ENCODE measurements at regions not wholly inside any gene's neighbourhood (a gene's known extent, or its start where the extent isn't known, plus 50 kb on each side); places are given as distances from the start of the nearest gene placed in this dataset.

- TF ChIP-seq ELK4 (IDR thresholded peaks at IDR 0.05; ENCODE audit: borderline replicate concordance, low read depth, low read length): no peak
- TF ChIP-seq ZNF707 (tag by site-specific recombination; IDR thresholded peaks at IDR 0.05): no peak
- TF ChIP-seq ZNF76 (tag by site-specific recombination; IDR thresholded peaks at IDR 0.05; ENCODE audit: borderline replicate concordance, low read depth): no peak
- TF ChIP-seq ZNF677 (tag by site-specific recombination; IDR thresholded peaks at IDR 0.05): no peak
These were observed 393.5 kb upstream of the ADARB2 start (continued) for GRCh38 chr10:2130705-2131305.

- H3K9me3 ChIP-seq (ENCODE audit: control insufficient read depth, insufficient read depth, low read depth, low read length): no peaks in the 10 kb centered on the region
- TF ChIP-seq ZNF362 (tag by site-specific recombination; IDR thresholded peaks at IDR 0.05) (no peak), ZNF324 (tag by site-specific recombination; IDR thresholded peaks at IDR 0.05) (no peak), ZNF776 (tag by site-specific recombination; IDR thresholded peaks at IDR 0.05; ENCODE audit: borderline replicate concordance) (no peak), SP7 (tag by site-specific recombination; IDR thresholded peaks at IDR 0.05) (no peak), MZF1 (tag by site-specific recombination; IDR thresholded peaks at IDR 0.05; ENCODE audit: borderline replicate concordance) (no peak), ZNF514 (tag by site-specific recombination; IDR thresholded peaks at IDR 0.05) (no peak), ZNF174 (tag by site-specific recombination; IDR thresholded peaks at IDR 0.05) (no peak), SCRT2 (tag by site-specific recombination; IDR thresholded peaks at IDR 0.05) (no peak), MYNN (tag by site-specific recombination; IDR thresholded peaks at IDR 0.05; ENCODE audit: borderline replicate concordance) (no peak), ZNF670 (tag by site-specific recombination; IDR thresholded peaks at IDR 0.05; ENCODE audit: low read depth) (no peak), ZNF549 (tag by site-specific recombination; IDR thresholded peaks at IDR 0.05) (no peak), ZSCAN18 (tag by site-specific recombination; IDR thresholded peaks at IDR 0.05) (no peak), ZNF394 (tag by site-specific recombination; IDR thresholded peaks at IDR 0.05; ENCODE audit: borderline replicate concordance) (no peak), ZNF558 (tag by site-specific recombination; IDR thresholded peaks at IDR 0.05) (no peak), ZNF335 (tag by site-specific recombination; conservative IDR thresholded peaks at IDR 0.05) (no peak), ZNF404 (tag by site-specific recombination; IDR thresholded peaks at IDR 0.05) (no peak), ZNF544 (tag by site-specific recombination; IDR thresholded peaks at IDR 0.05) (no peak), HOXC10 (CRISPR knock-in tag; IDR thresholded peaks at IDR 0.05) (no peak)
- no peak overlapping the region for H3K4me3 ChIP-seq (ENCODE audit: low read depth, low read length)
- H3K27ac ChIP-seq (ENCODE audit: extremely low read depth, low read depth, low read length): no peak overlapping the region
- ChIA-PET CTCF (interaction anchor here (0.6 to 1.0 kb wide), 3 partner anchors 9 to 149 kb away, joined by 3 to 4 read pairs (median 3); no protein-coding TSS in a partner anchor), POLR2A (no interaction called here)
- H3K36me3 ChIP-seq (ENCODE audit: control insufficient read depth in 2 of 2, insufficient read depth in 1 of 2, low read length in 2 of 2): no peaks in the 10 kb centered on the region
- H3K4me1 ChIP-seq (ENCODE audit: control insufficient read depth, insufficient read depth, low read length): no peaks in the 10 kb centered on the region
These were observed 391.7 kb upstream of the ADARB2 start for GRCh38 chr10:2128991-2129390.

GRCh38 chr10:2124135-2124534 is 386.8 kb upstream of the ADARB2 start:
- no peak overlapping the region for H3K4me3 ChIP-seq (ENCODE audit: low read depth, low read length)
- POLR2A ChIA-PET: no interaction called here
- CTCF ChIA-PET: no interaction called here
- no peak overlapping the region for H3K27ac ChIP-seq (ENCODE audit: extremely low read depth, low read depth, low read length)
- H3K4me1 ChIP-seq (ENCODE audit: control insufficient read depth, insufficient read depth, low read length): no peaks in the 10 kb centered on the region
- H3K9me3 ChIP-seq (ENCODE audit: control insufficient read depth, insufficient read depth, low read depth, low read length): no peaks in the 10 kb centered on the region
- no peaks in the 10 kb centered on the region for H3K36me3 ChIP-seq (ENCODE audit: control insufficient read depth in 2 of 2, insufficient read depth in 1 of 2, low read length in 2 of 2)
- TF ChIP-seq ZBTB11 (tag by site-specific recombination; conservative IDR thresholded peaks at IDR 0.05; ENCODE audit: low read depth) (no peak), ZNF423 (tag by site-specific recombination; IDR thresholded peaks at IDR 0.05) (no peak), KLF1 (tag by site-specific recombination; IDR thresholded peaks at IDR 0.05) (no peak), ZNF311 (tag by site-specific recombination; IDR thresholded peaks at IDR 0.05; ENCODE audit: borderline replicate concordance) (no peak), ZNF10 (tag by site-specific recombination; IDR thresholded peaks at IDR 0.05) (no peak), ZNF133 (tag by site-specific recombination; IDR thresholded peaks at IDR 0.05) (no peak), GLIS1 (tag by site-specific recombination; IDR thresholded peaks at IDR 0.05) (no peak)
